ENCODE measurements at regions not wholly inside any gene's neighbourhood (a gene's known extent, or its start where the extent isn't known, plus 50 kb on each side); places are given as distances from the start of the nearest gene placed in this dataset.

DNA sequence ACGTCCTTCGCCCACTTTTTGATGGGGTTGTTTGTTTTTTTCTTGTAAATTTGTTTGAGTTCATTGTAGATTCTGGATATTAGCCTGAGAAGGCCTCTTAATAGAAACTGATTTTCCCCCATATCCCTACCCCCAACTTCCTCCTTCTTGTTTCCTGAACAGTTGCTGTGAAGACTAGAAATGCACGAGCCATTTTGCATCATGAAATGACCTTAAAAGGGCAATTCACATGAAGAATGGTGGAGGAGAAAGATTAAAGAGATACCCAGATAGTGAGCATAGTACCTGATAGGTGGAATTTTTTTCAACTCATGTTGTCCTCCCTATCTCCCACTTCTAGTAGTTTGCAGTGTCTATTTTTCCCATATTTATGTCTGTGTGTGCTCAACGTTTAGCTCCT is 55.2 kb upstream of the KCNH8 start:
- no peak for DNase-seq

DNA sequence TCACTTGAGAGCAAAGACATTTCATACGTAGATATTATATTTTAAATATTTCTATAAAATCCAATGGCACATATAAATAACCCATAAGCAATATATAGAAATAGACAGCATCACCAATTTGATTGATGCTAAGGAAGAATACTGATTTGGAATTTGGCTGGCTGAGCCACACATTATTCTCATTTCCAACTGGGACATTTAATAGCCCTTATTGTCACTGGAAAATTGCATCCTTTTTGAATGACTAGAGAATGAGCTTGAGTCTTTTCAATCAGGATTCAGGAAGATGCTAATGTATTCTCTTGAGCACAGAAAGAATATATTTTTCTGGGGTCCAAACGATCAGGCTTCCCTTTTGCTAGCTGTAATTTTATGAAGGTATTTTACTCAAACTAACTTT is 70.9 kb upstream of the KCNH8 start:
- DNase-seq: no peak

DNA sequence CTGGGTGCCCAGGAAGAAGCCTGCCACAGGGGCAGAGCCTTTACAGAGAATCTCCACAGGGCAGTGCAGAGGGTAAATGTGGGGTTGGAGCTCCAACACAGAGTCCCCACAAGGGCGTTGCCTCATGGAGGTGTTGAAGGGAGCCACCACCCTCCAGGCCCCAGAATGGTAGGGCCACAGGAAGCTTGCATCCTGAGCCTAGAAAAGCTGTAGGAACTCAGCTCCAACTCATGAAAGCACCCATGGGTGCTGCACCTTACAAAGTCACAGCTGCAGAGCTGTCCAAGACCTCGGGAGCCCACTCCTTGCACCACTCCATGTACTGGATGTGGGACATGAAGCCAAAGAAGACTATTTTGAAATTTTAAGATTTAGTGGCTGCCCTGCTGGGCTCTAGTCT is 73.3 kb upstream of the KCNH8 start:
- DNase-seq: no peak

DNA sequence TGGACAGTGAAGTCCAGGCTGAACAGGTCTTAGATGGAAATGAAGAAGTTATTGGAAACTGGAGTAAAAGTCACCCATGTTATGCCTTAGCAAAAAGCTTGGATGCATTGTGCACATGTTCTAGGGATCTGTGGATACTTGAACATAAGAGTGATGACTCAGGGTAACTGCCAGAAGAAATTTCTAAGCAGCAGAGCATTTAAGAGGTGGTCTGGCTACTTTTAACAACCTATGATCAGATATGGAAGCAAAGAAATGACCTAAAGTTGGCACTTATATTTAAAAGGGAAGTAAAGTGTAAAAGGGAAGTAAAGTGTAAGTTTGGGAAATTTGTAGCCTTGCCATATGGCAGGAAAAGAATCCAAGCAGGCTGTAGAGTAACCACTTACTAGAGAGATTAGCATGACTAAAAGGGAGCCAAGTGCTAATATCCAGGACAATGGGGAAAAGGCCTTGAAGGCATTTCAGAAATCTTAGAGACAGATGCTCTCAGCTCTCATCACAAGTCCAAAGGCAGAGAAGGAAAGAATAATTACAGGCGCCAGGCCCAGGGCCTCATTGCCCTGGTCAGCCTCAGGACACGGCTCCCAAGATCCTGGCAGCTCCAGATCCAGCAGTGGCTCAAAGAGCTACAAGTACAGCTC is 73.9 kb upstream of the KCNH8 start:
- DNase-seq: peak; percentile 39 to 47

DNA sequence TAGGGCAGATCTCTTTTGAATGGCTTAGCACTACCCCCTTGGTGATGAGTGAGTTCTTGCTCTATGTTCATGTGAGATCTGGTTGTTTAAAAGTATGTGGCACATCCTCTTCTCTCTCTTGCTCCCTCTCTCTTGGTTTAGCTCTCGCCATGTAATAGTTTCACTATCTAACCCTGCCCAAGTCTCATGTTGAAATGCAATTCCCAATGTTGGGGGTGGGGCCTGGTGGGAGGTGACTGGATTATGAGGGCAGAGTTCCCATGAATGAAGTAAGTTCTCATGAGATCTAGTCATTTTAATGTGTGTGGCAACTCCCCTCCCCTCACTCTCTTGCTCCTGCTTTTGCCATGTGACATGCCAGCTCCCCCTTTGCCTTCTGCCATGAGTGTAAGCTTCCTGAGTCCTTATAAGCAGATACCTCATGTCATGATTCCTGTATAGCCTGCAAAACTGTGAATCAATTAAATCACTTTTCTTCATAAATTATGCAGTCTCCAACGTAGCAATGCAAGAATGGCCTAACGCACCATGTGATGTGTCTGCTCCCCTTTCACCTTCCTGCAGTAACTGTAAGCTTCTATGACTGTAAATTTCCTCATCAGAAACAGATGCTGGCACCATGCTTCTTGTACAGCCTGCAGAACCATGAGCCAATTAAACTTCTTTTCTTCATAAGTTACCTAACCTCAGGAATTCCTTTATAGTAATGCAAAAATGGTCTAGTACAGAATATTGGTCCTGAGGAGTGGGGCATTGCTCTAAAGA is 74.8 kb upstream of the KCNH8 start:
- peak in 1 of 2 donors; percentile 4 for DNase-seq

DNA sequence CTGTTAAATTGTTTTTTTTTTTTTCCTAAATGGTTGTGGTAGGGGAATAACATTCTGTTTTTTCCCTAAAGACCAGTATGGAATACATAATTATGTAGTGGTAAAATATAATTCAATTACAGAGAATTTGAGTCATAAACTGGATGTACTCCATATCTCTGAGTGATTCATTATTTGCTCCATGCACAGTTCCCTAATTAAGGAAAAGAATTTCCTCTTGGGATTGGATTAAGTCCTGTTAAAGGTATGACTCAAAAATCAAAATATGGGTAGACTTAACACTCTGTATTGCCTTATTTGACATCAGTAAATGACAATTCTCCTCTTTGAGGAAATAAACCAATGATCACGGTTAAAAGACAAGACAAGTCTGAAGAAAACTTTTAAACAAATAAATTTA is 78.0 kb upstream of the KCNH8 start:
- DNase-seq: no peak

DNA sequence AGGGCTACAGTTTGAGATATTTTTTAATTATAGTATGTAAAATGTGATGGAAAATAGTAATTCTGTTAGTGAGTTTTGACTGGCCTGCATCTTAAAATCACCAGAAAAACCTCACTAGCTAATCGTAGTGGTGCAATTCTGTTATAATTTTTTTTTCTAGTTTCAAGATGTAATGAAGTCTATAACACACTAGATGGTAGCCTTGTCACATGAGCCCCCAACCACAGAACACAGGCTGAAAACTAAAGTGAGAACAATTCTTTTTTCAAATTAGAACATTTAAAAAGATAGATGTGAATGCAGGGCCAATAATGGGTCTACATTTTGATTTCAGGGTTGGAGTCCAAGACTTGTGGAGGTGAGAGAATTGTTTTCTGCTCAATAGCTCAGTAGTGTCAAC is 83.3 kb upstream of the KCNH8 start:
- peak in 1 of 2 donors; percentile 5 for DNase-seq

DNA sequence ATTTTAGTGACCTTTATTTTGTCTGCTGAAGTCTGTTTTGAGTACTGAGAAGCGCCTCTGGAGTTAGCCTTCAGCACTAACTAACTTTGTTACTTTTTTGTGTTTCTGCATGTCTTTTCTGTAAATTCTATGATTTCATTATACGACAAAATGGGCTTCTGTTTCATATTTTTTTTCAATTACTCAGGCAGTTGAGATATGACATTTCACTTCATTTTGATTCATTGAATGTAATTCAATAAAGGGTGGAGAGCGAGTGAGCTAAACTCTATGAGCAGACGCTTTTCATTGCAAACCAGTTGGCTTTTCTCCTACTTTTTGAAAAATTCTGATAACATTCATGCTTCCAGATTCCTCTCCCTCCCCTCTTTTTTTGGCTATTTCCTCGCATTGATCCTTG is 84.4 kb upstream of the KCNH8 start:
- no peak for DNase-seq

DNA sequence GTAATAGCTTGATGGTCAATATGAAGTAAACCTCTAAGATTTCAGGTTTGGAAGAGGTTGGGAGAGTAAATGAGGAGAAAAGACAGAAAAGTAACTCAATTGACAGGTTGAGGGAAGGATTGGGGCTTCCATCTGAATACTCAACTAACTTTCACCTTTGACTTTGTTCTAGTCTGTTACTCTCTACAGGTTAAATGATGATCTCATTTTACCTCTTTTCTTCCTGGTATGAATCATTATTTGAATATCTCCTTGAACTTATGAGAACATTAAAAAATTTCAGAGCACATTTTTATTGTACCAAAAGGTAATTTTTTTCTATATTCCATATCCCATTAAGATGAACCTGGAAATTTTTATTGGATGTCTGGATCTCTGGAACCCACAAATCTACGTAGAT is 87.9 kb upstream of the KCNH8 start:
- no peak for DNase-seq

DNA sequence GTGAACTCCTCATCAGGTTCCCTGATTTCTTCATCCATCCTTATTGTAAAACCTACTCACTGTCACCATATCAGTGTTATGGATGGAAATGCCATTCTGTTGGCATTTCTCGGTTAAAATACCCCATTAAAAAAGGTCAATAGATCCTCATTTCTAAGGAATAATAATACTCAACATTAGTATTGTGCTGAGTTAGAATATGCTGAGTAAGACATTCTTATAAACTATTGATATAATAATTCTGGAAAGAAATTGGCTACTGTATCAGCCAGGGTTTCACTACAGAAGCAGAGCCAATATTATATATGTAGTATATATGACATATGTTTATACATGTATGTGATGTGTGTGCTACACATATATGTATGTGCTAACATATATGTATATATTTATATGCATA is 95.4 kb upstream of the KCNH8 start:
- no peak for DNase-seq

DNA sequence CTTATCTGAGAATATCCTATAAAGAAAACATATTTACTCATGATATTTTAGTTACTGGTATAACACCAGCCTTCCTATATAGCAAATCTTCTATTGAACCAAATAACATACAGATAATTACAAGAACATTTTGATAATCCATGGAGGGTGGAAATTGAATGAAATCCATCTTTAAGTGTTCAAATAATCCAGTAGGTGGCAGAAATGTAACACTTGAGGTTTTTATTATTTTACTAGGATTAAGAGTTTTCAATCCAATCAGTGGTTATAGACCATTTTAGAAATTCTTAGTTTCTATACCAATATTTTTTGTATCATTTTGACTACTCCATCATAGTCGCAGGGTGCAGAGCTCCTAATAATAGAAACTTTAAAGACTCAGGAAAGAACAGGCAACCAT is 101.9 kb upstream of the KCNH8 start:
- DNase-seq: peak in 1 of 2 donors; percentile 23

DNA sequence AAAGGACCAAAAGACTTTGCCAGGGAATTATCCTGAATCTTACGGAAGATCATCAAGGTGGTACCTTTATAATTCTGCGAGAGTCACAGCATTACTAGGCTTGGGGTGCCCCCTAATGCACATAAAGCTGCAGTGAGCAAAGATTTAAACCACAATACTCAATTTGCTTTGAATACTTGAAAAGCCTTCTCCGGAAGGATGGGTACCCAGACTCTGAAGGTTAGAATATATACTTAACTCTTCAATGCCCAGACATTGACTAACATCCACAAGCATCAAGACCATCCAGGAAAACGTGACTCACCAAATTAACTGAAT is 117.8 kb upstream of the KCNH8 start:
- no peak for DNase-seq

DNA sequence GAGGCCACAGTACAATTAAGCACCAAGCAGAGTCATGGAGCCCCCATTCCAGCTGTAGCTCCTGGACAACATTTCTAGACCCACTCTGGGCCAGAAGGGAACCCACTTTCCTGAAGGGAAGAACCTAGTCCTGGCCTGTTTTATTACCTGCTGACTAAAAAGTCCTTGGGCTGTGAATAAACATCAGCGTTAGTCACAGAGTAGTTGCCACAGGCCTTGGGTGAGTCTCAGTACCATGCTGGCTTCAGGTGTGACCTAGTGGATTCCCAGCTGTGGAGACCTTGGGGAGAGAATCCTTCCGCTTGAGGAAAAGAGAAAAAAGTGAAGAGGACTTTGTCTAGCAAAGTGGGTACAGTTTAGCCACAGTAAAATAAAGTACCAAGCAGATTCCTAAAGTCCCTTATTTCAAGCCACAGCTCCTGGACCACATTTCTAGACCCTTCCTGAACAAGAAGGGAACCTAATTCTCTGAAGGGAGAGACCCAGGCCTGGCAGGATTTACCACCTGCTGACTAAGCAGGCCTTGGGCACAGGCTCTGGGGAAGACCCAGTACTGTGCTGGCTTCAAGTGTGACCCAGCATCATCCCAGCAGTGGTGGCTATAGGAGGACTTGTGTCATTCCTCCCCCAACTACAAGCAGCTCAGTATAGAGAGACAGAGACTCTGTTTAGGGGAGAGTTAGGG is 118.3 kb upstream of the KCNH8 start:
- no peak for DNase-seq

DNA sequence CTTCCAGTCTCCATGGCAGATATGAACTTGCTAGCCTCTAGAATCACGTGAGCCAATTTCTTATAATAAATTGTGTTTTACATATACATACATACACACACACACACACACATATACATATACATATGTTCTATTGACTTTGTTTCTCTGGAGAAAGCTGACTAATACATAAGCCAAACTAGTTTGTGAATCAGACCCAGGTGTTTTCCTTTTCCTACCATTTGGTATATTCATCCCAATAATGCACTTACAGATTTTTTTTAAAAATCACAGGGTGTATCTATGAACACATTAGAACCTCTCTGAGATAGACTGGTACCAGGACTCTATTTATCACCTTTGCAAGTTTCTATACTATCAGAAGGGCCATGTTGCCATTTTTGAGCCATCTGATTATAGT is 122.9 kb upstream of the KCNH8 start:
- no peak for DNase-seq

DNA sequence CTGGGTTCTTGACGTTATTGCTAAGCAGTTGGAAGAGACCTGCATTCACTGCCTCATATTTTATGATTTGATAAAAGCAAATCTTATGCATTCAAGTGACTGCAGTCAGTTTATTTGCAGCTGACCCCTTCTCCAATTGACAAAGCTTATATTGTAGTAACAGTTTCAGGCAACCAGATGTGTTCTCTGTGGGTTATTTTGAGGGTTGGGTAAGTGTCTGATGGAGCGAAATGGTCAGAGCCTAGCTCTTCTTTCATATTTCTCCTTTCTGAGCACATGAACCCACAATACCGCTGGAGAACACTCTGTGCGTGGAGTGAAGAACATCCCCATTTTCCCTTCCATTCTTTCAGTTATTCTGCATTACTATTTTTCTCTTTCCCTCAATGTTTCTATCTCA is 125.8 kb upstream of the KCNH8 start:
- DNase-seq: no peak

DNA sequence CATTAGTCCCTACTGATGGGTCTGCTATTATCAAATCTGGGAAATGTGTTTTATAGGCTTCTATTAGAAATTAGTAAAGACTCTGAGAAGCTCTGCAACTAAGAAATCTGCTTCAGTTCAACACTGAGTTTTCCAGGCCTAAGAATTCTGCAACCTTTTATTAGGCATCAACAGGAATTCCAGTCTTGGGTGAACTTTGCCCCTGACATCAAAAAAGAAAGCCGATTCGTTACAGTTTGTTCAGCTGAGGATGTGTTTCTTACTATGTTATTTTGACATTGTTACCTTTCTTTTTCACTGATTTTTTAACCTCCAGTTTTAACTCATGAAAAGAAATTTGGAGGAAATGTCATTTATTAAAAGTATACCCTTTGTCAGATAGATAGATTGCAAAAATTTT is 131.5 kb upstream of the KCNH8 start:
- no peak for DNase-seq

DNA sequence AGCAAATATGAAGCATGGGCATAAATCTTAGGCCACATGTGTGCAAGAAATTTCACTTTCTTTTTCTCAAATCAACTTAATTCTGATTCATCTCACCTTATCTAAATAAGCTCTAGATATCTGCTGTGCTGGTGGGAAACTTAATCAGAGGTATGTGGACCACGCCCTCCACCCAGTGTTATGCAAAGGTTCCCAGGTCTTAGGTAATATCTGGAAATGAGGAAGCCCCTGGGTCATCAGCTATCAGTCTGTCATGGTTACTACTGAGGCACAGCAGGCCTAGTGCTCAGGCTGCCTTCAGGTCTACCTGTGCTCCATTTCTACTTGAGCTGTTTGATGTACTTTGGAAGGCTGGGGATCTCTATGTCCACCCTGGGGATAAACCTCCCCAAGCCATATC is 134.4 kb upstream of the KCNH8 start:
- no peak for DNase-seq

DNA sequence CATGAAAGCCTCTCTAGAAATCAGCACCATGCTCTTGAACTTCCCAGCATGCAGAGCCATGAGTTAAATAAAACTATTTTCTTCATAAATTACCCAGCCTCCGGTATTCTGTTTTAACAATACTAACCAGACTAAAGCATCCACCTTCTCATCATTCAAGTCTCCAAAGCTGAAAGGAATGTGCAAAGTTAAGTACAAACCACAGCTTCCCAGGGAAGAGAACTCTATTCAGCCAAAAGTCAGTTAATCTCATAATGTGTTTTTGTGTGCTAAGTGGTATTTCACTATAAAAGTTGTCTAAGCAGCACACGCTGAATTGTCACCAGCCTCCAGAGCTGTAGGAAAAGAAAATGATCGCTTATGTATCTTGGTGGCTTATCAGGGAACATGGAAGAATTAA is 135.5 kb upstream of the KCNH8 start:
- DNase-seq: no peak

DNA sequence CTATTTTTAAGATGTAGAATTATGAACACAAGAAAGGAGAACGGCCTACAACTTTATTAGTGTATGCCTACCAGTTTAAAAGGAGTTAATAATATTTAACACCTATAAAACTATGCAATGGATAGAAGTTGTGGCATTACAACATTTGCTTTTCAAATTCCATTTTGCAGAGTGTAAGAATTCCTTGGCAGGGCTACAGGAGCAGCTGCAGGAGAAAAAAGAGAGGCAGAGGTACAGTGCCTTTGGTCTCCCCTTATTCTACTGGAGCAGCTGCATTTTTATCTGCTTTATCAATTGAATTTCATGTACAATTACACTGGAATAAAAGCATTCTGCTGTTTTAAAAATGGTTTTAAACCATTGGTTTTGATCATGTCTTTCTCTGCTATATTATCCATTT is 145.7 kb upstream of the KCNH8 start:
- DNase-seq: no peak

DNA sequence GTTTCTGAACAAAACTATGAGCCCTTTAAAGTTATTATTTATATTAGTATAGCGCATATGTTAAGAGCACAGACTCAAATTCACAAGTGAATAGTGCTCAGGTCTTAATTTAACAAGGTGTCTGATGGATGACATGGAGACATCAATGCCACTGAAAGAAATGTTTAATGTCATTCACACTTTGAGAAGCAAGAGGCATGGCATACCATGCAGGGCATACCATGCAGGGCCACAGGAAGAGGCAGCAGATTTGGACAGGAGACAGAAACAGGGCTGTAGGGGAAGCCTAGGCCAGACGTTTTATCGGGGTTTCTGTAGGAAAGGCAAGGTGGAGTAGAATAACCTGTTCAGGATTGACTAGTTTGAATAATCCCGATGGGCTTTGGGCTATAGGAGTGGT is 150.2 kb upstream of the KCNH8 start:
- no peak for DNase-seq

DNA sequence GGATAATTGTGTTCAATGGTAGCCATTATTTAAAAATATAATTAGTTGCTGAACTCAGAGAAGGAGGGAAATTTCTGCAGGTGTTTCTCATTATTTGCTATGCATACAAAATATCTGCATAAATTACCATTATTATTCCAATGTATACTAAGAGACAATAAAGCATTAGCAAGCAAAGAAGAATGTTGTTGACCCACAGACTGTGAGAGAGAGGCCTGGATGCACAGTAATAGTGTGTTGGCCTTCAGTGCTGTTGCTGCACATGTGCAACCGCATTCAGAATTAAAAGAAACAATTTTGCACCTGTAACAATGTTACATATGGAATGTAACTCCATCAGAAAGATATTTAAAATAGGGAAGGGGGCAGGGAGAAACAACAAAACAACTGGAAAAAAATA is 155.6 kb upstream of the KCNH8 start:
- DNase-seq: no peak

DNA sequence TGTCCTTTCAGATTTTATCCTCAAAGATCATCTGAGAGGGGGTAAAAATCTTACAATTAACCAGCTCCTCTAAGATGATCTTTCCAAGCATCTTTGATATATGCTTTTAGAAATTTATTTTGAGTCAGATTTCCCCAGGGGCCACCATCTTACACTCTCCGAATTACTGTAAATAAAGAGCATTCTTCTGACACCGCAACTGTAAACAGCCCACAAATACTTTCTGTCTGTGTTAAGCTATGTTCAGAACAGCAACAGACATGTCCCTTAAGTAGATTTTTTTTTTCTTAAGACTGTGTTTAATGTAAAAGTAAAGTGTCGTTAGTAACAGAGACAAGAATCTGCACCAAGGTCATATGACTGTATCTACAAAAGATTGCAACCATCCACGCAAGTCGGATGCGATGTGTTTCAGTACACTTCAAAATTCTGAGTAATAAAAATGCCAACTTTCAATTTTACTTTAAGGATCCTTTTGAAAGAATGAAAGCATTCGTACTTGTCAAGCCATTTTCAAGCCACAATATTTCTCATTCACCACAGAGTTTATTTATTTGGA is 159.0 kb upstream of the KCNH8 start:
- no peak for DNase-seq

DNA sequence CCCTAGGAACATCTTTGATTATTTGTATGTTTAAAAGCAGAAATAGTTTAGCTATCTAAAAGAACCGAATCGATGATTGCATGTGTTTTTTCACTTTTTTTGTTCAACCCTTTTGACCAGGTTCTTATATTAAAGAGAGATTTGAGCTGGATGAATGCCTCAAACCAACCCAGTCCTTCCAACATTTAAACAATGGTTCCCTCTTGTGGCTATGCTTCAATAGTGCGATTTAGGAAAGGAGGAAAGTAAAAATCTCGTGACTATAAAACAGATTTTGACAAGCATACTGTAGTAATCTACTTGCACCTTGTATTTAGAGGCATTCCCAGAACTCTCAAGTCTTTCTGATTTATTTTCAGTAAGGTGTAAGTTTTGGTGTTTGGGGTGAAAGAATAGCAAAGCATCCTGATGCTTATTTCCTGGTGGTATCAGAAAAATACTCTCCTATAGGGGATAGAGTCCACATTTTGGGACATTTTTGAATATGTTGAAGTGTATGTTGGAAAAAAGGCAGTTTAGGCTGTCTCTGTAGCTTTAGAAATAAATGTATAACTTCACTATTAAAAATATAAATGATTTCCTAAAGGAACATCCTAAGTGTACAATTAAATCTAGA is 159.6 kb upstream of the KCNH8 start:
- DNase-seq: peak in 1 of 2 donors; percentile 19
